GM23248 (cell line): ENCODE measurements at regions not wholly inside any gene's neighbourhood (a gene's known extent, or its start where the extent isn't known, plus 50 kb on each side); places are given as distances from the start of the nearest gene placed in this dataset.

Experiments
- DNase-seq: peaks from one replicate; pipeline ENCODE4 v3.0.0-alpha.2; 2015
- H2AFZ ChIP-seq: fragments of 200-600 bp; sonication (generic); 2 replicates; pipeline ENCODE4 v1.6.1; 2016; ENCODE audit warnings: antibody characterized with exemption
- H3F3A ChIP-seq: fragments of 200-600 bp; sonication (generic); 2 replicates; pipeline ENCODE4 v1.6.1; 2016; ENCODE audit warnings: mild to moderate bottlenecking, antibody characterized with exemption, mixed run types; ENCODE audit not compliant: insufficient read depth
- H3K27ac ChIP-seq: fragments of 200-600 bp; sonication (generic); 2 replicates; pipeline ENCODE4 v1.5.1; 2016; ENCODE audit warnings: mild to moderate bottlenecking
- H3K27me3 ChIP-seq: fragments of 200-600 bp; sonication (generic); replicated peaks from 2 replicates; pipeline ENCODE4 v1.6.1; 2016; ENCODE audit warnings: mild to moderate bottlenecking; ENCODE audit not compliant: insufficient read depth
- H3K36me3 ChIP-seq: fragments of 200-600 bp; sonication (generic); 2 replicates; pipeline ENCODE4 v1.6.1; 2016; ENCODE audit warnings: low read depth, mild to moderate bottlenecking
- H3K4me1 ChIP-seq: fragments of 200-600 bp; sonication (generic); 2 replicates; pipeline ENCODE4 v1.6.1; 2016; ENCODE audit warnings: mild to moderate bottlenecking; ENCODE audit not compliant: insufficient read depth
- H3K4me2 ChIP-seq: fragments of 200-600 bp; sonication (generic); one replicate; pipeline ENCODE4 v1.6.1; 2016; ENCODE audit warnings: mild to moderate bottlenecking; ENCODE audit not compliant: unreplicated experiment
- H3K4me3 ChIP-seq: fragments of 200-600 bp; sonication (generic); 2 replicates; pipeline ENCODE4 v1.5.1; 2016; ENCODE audit warnings: mild to moderate bottlenecking
- H3K79me2 ChIP-seq: fragments of 200-600 bp; sonication (generic); 2 replicates; pipeline ENCODE4 v1.6.1; 2016; ENCODE audit warnings: mild to moderate bottlenecking; ENCODE audit not compliant: insufficient read depth
- H3K9ac ChIP-seq: fragments of 200-600 bp; sonication (generic); 2 replicates; pipeline ENCODE4 v1.6.1; 2016; ENCODE audit warnings: mild to moderate bottlenecking
- H3K9me2 ChIP-seq: fragments of 200-600 bp; sonication (generic); 2 replicates; pipeline ENCODE4 v1.6.1; 2016; ENCODE audit warnings: mixed run types, mild to moderate bottlenecking, moderate library complexity; ENCODE audit not compliant: insufficient read depth
- H3K9me3 ChIP-seq: fragments of 200-600 bp; sonication (generic); one replicate; pipeline ENCODE4 v1.6.1; 2017; ENCODE audit warnings: low read depth
- H4K20me1 ChIP-seq: fragments of 200-600 bp; sonication (generic); 2 replicates; pipeline ENCODE4 v1.6.0; 2016; ENCODE audit not compliant: insufficient read depth
- EZH2 ChIP-seq: fragments of 200-600 bp; sonication (generic); IDR thresholded peaks from 2 replicates; pipeline ENCODE4 v1.6.1; 2018; ENCODE audit warnings: antibody characterized with exemption, mild to moderate bottlenecking; ENCODE audit not compliant: insufficient read depth, poor library complexity, severe bottlenecking
- EZH2phosphoT487 ChIP-seq: fragments of 200-600 bp; sonication (generic); IDR thresholded peaks from 2 replicates; pipeline ENCODE4 v1.6.1; 2018; ENCODE audit warnings: antibody characterized with exemption, moderate library complexity, mild to moderate bottlenecking, low read depth; ENCODE audit not compliant: insufficient read depth
- WGBS, 2 experiments: methylation state at CpG; one replicate each; pipeline ENCODE4 v1.1.6; 2015 to 2017; ENCODE audit warnings: low lambda C conversion rate in 2 of 2, low coverage in 1 of 2; ENCODE audit errors: missing lambda C conversion rate in 2 of 2; 5-methylcytosine and 5-hydroxymethylcytosine counted together
- in situ Hi-C: fragments of 300-500 bp; cut with MboI; formaldehyde crosslinking; loops from 2 replicates; pipeline ENCODE4 v1.15.0; 2020

GRCh38 chr15:46452297-46452820, 817.5 kb downstream of the SQOR start:
- in situ Hi-C loops = no loop called here
- Histone ChIP-seq H4K20me1 (no peaks in the 10 kb centered on the region), H2AFZ (no peak overlapping the region)

GRCh38 chr15:46456456-46456855, 821.6 kb downstream of the SQOR start:
- Histone ChIP-seq H3K79me2 (no peaks in the 10 kb centered on the region), H3K36me3 (no peaks in the 10 kb centered on the region), H3K27me3 (no peaks in the 10 kb centered on the region), H3K4me1 (no peaks in the 10 kb centered on the region), H3K9ac (no peak overlapping the region), H3K27ac (no peak overlapping the region), H3K9me3 (peaks cover 3% of the 10 kb centered on the region), H2AFZ (no peak overlapping the region), H3K9me2 (no peaks in the 10 kb centered on the region), H3F3A (no peaks in the 10 kb centered on the region), H3K4me2 (no peak overlapping the region), H3K4me3 (no peak overlapping the region), H4K20me1 (no peaks in the 10 kb centered on the region)
- DNase-seq = no peak
- in situ Hi-C loops = no loop called here
- TF ChIP-seq EZH2 = no peak
- no peak for TF ChIP-seq EZH2phosphoT487
- WGBS, 2 experiments = 29 to 35% methylated on average over 2 of the region's 2 CpGs

More at GRCh38 chr15:46452297-46452820, 817.5 kb downstream of the SQOR start:
- H3K79me2 ChIP-seq = no peaks in the 10 kb centered on the region
- H3K27ac ChIP-seq = no peak overlapping the region
- no peaks in the 10 kb centered on the region for H3K9me2 ChIP-seq
- TF ChIP-seq EZH2phosphoT487 (no peak), EZH2 (no peak)
- no peaks in the 10 kb centered on the region for H3F3A ChIP-seq
- H3K9ac ChIP-seq = no peak overlapping the region
- no peaks in the 10 kb centered on the region for H3K4me1 ChIP-seq
- no peak overlapping the region for H3K4me2 ChIP-seq
- H3K4me3 ChIP-seq = no peak overlapping the region
- H3K36me3 ChIP-seq = no peaks in the 10 kb centered on the region
- WGBS, 2 experiments = 0 to 3% methylated on average over 1 of the region's 1 CpG
- DNase-seq = no peak
- peaks cover 3% of the 10 kb centered on the region for H3K9me3 ChIP-seq
- no peaks in the 10 kb centered on the region for H3K27me3 ChIP-seq

DNA sequence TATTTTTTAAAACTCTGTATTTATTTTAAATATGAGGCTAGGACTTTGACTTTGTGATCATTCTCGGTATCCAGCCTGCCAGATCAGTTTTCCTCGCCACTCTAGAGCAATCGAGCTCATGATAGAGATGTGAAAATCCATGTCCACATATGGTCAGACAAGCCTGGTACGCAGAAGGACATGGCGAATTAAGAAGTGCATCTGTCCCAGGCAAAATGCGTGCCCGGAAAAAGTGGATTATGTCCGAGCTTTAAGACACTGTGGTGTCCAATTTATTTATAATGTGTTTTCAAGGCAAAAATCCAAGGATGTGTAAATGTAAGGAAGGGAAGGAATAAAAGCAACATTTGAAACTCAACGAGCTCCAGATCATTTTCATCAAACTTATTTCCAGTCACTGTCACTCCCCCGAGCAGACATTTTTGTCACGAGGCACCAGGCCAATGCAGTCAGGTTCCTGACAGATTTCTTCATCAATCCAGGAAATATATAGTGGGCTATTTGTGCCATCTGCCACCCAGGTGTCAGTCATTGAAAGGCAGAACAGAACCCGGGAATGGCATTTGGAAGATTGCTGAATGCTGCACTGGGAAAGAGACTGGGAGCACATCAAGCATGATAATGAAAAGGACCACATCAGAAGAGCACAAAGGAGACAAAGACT, 825.7 kb downstream of the SQOR start:
- TF ChIP-seq EZH2 (no peak), EZH2phosphoT487 (no peak)
- no peaks in the 10 kb centered on the region for H3F3A ChIP-seq
- H2AFZ ChIP-seq = no peak overlapping the region
- peaks cover 3% of the 10 kb centered on the region for H3K9me3 ChIP-seq
- no peak for DNase-seq
- no peak overlapping the region for H3K4me3 ChIP-seq
- H3K9ac ChIP-seq = no peak overlapping the region
- H3K36me3 ChIP-seq = no peaks in the 10 kb centered on the region
- H3K27ac ChIP-seq = no peak overlapping the region
- no peak overlapping the region for H3K4me2 ChIP-seq
- H3K27me3 ChIP-seq = no peaks in the 10 kb centered on the region
- in situ Hi-C loops = no loop called here
- WGBS, 2 experiments = 23 to 26% methylated on average over 12 of the region's 12 CpGs
- no peaks in the 10 kb centered on the region for H3K79me2 ChIP-seq
- H3K9me2 ChIP-seq = no peaks in the 10 kb centered on the region
- no peaks in the 10 kb centered on the region for H4K20me1 ChIP-seq
- H3K4me1 ChIP-seq = no peaks in the 10 kb centered on the region

- Histone ChIP-seq H2AFZ (no peak overlapping the region), H3K4me3 (no peak overlapping the region), H3K9ac (no peak overlapping the region), H3K36me3 (no peaks in the 10 kb centered on the region), H3K27ac (no peak overlapping the region), H3K9me3 (peaks cover 3% of the 10 kb centered on the region), H3K4me1 (no peaks in the 10 kb centered on the region), H3K9me2 (no peaks in the 10 kb centered on the region), H3K79me2 (no peaks in the 10 kb centered on the region), H3F3A (no peaks in the 10 kb centered on the region), H3K4me2 (no peak overlapping the region), H4K20me1 (no peaks in the 10 kb centered on the region), H3K27me3 (no peaks in the 10 kb centered on the region)
- TF ChIP-seq EZH2phosphoT487 = no peak
- no peak for TF ChIP-seq EZH2
- in situ Hi-C loops = no loop called here
- no peak for DNase-seq
- WGBS, 2 experiments = 12 to 15% methylated on average over 2 of the region's 2 CpGs
Measured at GRCh38 chr15:46461416-46461815, 826.6 kb downstream of the SQOR start.

DNA sequence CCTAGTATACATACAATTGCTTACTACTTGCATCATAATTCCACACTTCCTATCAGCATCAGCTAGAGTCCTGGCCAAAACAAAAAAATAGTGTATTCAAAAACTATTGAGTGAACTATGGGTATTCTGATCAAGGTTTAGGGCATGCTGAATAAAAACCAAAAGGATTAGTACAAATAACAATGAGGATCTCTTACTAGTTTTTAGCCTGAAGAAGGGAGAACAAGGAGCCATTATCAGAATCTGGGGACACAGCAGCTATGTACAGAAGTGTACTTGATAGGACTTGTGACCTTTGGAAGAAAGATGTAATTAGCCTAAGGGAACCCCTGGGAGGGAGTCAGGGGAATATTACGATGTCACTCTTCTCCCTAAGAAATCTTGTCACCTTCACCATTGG, 832.2 kb downstream of the SQOR start:
- H3K27ac ChIP-seq = no peak overlapping the region
- H3K4me2 ChIP-seq = no peak overlapping the region
- no peaks in the 10 kb centered on the region for H3K79me2 ChIP-seq
- no peaks in the 10 kb centered on the region for H3K4me1 ChIP-seq
- H3K9me2 ChIP-seq = no peaks in the 10 kb centered on the region
- in situ Hi-C loops = no loop called here
- H3K9me3 ChIP-seq = no peaks in the 10 kb centered on the region
- H3K9ac ChIP-seq = no peak overlapping the region
- H2AFZ ChIP-seq = no peak overlapping the region
- no peaks in the 10 kb centered on the region for H4K20me1 ChIP-seq
- 5 to 20% methylated on average over 1 of the region's 1 CpG for WGBS, 2 experiments
- DNase-seq = no peak
- TF ChIP-seq EZH2phosphoT487 = no peak
- TF ChIP-seq EZH2 = no peak
- H3F3A ChIP-seq = no peaks in the 10 kb centered on the region
- H3K27me3 ChIP-seq = no peaks in the 10 kb centered on the region
- H3K36me3 ChIP-seq = no peaks in the 10 kb centered on the region
- H3K4me3 ChIP-seq = no peak overlapping the region
